GM18909 (cell line): ENCODE measurements at regions not wholly inside any gene's neighbourhood (a gene's known extent, or its start where the extent isn't known, plus 50 kb on each side); places are given as distances from the start of the nearest gene placed in this dataset.

Source experiments
- ATAC-seq: cut with Tn5 transposase; IDR thresholded peaks from one replicate; pipeline ENCODE4 v1.9.1; 2021; ENCODE audit warnings: mild to moderate bottlenecking; ENCODE audit not compliant: unreplicated experiment, poor library complexity

DNA sequence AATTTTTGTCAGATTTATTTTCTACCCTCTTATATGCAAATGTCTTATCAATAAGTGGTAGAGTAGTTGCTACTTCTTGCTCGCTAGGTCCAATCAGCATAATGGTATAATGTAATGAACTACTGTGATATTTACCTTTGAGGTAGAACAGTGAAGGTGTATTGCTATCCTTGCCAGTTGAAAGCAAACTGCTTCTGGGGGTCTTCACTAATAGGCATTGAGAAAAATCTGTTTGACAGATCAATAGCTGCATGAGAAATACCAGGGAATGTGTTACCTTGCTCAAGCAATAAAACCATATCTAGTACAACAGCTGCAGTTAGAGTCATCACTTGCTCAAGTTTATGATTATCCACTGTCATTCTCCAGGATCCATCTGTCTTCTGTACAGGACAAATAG lies 50.1 kb upstream of the EFEMP1 start:
- no peak for ATAC-seq

DNA sequence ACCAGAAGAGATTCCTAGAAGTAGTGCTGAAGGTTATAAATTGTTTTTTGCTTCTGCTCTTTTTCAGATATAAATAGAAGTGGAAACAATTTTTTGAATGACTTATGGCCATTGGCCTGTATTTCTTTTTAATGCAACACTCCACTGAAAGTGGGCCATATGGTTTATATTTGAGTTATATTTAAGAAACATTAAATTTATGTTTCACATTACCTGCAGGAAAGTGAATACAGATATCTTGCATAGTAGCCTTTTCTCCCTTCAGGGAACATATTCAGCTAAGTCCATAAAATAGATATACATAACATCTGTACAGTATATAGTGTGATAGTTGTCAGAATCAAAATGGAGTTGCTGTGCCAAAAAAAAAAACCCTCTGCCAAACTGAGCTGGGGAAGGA lies 53.1 kb upstream of the EFEMP1 start:
- ATAC-seq, result no peak

DNA sequence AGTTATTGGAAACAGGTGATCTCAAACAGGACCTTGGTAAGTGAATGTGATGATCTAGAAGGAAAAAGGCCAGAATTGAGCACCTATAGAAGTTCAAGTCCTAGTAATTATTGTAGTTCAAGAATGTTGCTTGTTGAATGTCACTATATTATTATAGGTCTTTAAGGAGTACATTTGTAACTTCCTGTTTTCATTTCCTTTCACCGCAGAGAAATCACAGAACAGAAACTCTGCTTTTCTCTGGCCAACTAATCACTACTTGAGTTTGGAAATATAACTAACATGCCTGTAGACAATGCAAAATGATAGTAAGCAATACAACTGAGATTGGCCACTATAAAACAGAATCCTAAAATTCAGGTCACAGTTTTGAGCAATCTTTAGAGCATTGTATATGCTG lies 61.8 kb upstream of the EFEMP1 start:
- peak; percentile 97 for ATAC-seq

DNA sequence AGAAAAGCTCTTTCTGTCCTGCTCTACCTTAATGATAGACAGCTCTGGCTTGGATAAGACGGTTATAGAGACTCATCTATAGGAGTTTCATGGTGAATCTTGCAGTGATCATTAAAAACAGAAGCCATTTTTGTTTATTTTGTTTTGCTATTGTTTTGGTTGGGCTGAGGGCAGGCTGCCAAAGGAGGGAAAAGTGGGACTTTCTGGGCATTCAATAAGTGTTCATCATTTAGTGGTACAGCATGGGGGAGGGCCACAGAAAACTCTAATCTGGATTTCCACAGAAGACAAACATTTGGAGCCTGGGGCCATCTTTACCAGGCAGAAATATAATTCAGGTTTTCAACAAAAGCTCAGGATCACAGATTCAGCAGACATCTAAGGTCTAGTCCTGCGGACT lies 62.4 kb upstream of the EFEMP1 start:
- ATAC-seq, result no peak

DNA sequence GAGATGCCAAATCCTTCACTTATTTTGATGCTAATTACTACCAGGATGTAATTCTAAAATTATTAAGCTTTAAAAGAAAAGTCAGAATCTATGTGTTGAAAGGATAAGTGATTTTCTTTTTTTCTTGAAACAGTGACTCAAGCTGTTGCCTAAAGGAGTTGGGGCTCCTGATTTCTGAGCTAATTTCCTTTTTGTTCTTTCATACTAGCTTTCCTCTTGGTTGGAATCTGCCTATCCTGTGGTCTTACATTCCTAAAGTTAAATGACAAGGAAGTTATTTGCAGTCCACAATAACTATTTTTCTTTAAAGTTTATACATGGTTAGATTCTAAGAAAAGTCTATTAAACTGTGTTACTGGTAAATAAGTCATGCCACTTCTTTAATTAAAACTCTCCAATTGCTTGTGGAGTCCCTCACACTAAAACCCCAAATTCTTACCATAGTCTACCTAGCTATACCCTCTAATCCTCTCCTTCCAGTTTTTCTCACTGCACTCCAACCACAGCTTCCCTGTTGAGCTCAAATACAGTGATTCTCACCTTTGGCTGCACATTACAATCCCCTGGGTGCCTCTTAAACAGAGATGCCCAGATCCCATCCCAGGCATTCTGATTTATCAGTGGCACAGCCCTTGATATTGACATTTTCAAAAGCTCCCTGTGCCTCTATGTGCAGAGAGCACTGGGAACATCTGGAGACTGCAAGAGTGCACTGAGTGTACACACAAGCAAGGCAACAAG lies 63.3 kb upstream of the EFEMP1 start:
- ATAC-seq, result no peak

DNA sequence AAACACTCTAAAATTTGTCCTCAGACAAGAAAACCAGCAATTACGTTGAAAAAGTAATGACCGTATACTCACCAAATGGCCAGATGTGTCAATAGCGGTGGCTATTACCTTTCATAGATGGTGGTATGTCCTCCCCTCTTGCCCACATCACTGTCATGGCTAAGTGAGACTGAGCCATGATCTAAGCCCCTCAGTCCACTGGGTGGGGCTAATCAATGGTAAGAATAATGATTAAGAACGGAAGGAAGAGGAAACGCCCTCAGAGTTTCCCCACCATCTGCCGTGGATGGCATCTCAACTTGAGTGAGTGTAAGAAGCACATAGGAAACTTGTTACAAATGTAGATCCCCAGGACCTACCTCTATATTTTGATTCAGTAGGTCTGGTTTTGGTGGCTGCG lies 65.8 kb upstream of the EFEMP1 start:
- no peak for ATAC-seq

DNA sequence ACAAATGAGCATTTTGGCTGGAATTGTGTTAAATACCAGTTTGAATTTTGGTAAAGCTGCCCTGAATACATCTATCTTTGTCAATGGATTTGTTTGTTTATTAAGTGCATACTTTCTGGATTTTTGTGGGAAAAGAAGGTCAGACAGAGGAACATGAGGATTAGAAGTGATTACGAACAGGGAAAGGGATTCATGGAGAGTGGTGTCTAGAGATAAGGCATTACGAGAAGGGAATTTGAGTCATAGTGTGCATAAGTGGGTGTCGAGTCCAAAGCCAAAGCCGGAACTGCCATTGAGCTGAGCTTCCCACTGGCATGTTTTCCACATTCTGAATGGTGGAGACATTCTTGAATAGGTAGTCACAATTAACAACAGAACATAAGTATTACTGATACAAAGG lies 68.9 kb upstream of the EFEMP1 start:
- ATAC-seq, result no peak

DNA sequence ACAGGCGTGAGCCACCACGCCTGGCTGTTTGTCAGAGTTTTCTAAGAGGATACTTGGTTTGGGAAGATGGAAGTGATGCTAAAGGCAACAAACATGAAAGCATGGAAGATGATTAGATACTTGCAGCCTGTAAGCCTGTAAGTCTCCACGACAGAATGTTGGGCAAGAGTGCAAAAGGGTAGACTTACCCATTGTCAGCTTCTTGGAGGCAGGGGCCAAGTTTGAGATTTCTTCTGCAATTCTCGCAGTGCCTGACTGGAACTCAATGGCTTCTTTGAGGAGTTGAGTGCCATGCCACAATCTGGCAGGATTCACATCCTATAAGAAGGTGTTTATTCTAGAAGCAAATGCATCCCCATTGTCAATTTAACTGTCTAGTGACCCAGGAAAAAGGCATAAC lies 70.1 kb upstream of the EFEMP1 start:
- ATAC-seq, result no peak

DNA sequence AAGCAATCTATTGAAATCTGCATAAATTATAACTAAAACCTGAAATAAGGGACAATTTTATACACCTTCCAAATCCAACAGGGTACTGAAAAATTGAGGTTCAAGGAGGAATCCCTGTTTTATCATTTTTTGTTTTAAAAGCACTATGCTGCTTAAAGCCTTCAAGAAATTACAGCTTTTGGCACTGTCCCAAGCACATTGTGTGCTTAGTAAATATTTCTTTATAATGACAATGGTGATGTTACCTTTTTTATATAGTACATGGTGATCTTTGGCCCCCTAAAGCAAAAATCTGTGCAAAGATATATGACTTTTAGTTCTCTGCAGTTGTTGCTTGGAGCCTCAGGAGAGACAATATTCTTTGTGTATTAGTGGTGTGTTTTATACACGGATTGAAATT lies 71.6 kb upstream of the EFEMP1 start:
- ATAC-seq, result no peak

DNA sequence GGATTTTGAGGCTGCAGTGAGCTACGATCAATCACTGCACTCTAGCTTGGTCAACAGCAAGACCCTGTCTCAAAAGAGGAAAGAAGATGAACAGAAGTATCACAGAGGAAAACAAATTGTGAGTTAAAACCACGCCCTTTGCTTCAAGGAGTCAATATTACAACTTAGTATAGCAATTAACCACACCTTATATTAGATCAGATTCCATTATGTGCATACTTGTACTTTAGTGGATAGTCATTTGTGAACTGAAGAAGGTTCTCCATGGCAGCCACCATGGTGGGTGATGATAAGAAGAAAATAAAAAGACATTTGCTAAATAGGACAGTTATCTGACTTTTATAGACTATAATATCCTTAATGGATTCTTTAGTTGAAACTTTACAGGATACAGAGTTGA lies 72.3 kb upstream of the EFEMP1 start:
- no peak for ATAC-seq

DNA sequence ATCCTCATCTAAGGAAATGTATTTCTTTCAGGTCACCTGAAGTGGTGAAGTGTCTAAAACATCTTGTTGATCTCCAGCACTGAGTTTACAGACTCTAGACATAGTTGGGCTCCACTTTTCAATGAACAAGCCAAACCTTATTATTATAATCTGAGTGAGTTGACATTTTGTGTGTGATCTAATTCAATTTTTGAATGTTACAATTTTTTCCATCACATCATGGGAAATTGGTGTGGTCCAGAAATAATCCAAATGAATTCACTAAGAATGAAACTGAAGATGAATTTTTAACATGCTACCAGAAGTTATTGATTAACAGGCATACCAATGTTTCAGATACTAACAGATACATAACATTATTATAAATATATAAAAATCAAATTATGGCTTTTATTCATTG lies 75.6 kb upstream of the EFEMP1 start:
- ATAC-seq, result no peak

DNA sequence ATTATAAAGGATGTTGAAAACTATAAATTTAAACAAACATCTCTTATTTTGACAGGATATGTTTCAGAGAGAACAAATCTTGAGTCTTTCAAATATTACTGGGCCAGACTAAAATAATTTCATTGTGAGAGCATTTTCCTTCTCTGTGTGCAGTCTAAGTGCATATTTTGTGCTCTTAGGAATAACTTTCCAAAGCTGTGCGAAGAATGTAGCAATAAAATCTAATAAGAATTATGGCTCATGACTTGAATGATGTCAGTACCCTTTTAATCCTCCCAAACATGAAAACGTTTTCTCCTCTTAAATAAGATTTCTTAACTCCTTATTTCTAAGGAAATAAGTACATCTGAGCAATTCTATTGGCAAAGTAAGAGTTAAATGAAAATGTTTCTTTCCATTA lies 76.2 kb upstream of the EFEMP1 start:
- ATAC-seq, result no peak

DNA sequence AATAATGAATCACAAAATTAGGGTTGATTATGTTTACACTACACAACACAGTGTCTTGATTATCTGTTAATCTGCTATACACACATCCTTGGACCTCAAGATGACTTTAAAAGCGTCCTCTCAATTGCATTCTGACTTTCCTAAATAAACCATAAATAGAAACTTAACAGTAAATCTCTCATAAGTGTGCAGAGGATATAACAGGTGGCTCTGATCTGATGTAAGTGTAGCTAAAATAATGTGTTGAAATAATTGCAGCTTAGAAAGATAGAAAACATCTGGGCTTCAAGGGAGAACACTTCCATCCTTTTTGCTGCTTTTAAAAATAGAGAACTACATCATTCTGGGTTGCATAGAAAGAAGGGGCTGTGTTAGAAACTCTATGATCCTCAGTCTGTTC lies 78.4 kb upstream of the EFEMP1 start:
- ATAC-seq, result no peak

DNA sequence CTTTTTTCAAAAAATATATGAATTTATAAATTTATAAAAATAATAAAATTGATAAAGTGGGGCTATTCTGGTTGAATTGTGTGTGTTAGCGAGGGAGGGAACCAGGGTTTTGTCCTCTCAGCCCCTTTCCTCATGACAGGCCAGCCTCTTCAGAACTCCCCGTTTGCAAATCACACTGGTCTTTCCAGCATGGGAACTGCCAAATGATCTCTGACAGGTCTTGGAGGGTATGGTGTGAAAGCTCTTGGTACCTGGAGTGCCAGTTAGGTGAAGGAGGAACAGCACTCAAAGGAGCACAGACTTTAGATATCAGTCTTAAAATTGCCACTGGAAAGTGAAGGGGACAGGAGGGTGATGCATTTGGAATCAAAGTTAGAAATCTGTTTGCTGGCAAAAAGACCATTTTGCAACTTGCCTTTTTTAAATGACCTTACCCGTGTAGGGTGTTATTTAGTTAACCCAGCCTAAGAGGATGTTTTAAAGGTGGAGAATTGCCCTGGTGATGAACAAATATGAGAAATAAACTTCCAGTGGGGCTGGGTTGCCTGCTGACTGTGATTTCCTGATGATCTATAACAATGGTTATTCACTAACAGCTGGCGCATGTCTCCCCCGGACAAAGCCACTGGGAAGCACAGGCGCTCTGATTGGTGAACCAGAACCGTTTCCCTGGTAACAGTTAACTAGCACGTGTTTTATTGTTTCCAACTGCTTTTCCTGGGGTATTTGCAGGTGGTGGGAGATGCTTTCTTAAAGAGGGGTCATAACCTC lies 85.3 kb upstream of the EFEMP1 start:
- ATAC-seq, result no peak

DNA sequence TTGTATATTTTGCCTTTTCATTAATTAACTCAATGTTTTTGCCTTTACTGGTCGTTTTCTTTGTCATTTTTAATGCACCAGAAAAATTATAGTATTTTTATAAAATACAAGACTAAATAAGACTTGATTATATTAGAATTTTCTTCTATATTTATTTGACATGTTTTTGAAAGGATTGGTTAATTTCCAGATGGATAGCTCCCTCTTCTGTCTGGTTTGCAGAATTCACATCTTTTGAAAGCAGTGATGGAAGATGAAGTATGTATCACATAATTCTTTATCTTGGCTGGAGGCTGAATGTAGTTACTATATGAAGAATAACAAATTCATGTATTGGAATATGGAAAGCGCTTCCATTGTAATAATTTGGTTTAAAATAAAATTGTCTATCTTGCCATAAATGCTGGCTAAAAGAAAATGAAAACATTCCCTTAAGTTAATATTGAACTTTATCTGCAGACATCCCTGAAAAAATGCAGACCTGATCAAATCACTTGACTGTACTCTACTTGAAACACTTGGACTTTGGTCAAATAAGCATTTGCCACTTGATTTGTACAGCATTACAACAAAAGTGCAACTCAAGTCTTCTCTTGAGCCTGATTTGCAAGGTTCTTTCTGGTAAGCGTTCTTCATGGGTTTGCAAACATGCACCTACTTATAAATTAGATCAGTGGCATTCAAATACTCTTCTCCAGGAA lies 86.3 kb upstream of the EFEMP1 start:
- ATAC-seq, result no peak

DNA sequence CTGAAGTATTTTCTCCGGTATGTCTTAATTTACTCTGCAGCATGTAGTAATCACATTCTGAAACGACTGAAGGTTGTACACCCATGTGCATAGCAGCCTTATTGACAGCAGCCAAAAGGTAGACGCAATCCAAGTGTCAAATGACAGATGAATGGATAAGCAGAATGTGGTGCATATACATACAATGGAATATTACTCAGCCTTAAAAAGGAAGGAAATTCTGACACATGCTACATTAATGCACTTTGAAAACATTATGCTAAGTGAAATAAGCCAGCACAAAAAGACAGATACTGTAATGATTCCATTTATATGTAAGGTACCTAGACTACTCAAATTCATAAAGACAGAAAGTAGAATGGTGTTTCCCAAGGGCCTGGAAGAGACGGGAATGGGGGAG lies 88.0 kb upstream of the EFEMP1 start:
- no peak for ATAC-seq

DNA sequence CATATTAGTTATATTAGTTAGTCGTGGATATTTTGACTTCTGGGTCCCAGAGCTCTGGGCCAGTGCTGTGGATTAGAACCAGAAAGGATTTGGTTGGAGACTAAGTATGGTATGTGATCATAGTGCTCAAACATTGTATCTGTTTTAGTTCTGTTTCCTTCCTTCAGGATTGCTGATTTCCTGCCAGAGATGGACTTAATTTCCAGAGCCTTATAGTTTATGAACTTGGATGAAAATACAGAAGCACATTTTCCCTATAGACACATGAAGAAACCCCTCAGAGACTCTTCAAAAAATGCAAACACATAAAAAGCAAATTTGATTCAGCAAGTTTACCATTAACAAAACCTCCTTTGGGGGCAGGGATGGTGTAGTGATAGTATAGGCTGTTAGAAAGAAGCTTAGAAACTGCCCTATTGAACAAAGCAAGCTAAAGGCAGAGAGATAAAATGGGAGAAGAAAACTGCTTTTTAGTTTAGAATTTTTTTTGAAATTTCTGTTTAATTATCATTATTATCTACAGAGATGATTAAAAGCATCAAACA lies 88.7 kb upstream of the EFEMP1 start:
- ATAC-seq, result no peak

DNA sequence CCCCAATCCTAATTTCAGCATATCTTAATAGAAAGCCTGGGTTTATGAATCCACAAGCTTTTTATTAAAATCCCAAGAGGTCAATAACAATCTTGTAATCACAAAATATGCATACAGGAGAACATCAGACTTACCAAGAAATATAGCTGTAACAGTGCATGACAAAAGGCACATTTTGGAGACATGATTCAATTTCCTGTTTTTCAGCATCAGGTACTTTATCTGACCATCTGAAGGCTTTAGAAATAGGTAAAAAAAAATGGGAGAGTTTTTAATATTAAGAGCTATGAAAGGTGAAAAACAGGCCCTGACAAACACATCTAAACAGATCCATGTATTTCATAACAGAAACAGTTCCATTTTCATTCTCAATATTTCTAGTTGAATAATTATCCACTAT lies 89.9 kb upstream of the EFEMP1 start:
- ATAC-seq, result no peak

DNA sequence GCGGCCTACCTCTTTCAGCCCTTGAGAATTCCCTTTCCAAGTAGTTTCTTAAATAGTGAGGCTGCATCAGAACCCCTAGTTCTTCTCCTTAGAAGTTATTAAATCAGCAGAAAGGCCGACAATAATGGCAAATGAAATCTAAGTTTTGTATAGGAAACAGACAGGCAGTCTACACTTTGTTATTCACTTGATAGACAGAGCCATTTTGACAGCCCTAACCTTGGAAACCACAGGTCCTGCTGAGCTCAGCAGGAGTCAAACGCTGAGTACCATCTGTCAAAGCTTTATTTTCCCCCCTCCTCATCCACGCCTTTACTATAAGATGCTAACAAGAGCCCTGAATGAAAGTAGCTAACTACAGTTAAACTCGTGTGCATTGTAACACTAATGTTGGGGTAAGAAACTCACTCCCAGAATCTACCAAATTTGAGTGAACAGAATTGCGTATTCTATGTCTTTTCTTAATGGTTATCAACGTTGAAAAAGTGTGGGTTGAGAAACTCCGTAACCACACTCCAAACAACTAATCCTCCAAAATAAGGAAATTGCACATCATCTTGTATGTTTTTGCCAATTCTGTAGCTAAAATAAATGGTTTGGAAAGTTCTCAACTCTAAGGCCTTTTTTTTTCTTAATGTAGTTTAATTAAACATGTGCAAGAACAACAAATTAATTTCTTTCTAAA lies 90.6 kb upstream of the EFEMP1 start:
- ATAC-seq, result no peak

DNA sequence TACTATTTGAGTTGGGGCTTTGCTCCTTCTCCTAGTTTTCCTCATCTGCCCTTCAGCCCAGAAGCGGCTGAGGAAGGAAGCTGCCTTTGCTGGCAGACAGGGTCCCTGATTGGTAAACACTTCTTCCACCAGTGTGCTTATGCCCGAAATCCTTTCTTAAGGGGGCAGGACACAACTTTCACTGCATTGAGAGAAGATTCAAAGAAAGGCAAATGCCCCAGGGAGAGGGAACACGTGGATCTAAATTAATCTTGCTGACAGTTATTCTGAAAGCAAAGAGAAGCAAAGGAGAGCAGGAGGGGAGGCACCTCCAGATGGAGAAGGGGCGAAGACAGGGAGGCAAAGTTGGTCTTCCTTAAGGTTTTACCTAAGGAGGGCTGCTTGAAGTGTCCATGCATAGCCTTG lies 92.1 kb upstream of the EFEMP1 start:
- no peak for ATAC-seq

DNA sequence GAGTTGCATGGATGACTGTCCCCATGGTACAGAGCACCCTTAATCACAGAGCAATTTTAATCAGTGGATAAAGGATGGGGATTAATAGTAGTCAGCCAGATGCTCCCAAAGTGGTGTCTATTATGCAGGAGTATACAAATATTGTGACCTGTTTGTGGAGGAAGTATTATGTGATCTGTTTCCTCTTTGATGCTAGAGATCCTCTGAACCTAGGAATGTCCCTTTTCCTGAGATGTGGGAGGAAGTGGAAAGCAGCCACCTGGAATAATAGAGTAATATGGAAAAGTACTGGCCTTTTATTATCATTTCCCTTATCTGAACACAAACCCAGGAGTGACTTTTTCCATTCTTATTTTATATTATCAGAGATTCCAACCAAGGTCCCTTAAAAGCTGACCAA lies 94.2 kb upstream of the EFEMP1 start:
- ATAC-seq, result no peak
